Right lobe of liver (tissue), 6 donors: ENCODE measurements at regions not wholly inside any gene's neighbourhood (a gene's known extent, or its start where the extent isn't known, plus 50 kb on each side); places are given as distances from the start of the nearest gene placed in this dataset.
"Not testable (repeated sequence)": the region's sequence is repeated elsewhere in the genome, so short reads cannot be mapped to it uniquely, and the experiment has no call there.

Experiments used
- ATAC-seq, 4 donors: fragments of 200-7000 bp; cut with Tn5 transposase; one replicate each; pipeline ENCODE4 v1.9.1; 2020; ENCODE audit warnings: mild to moderate bottlenecking in 4 of 4, moderate library complexity in 4 of 4
- DNase-seq, 3 donors: peaks; one replicate each; pipeline ENCODE4 v3.0.0-alpha.2; 2020
- H3K27ac ChIP-seq, 3 donors: fragments of 200-600 bp; one replicate each; pipeline ENCODE4 v1.8.0; 2022
- H3K27me3 ChIP-seq, 2 donors: fragments of 200-600 bp; one replicate each; pipeline ENCODE4 v1.8.0; 2022
- H3K36me3 ChIP-seq, 4 donors: fragments of 200-600 bp; sonication (generic) in 1 of 4; one replicate each; pipeline versions ENCODE4 v1.5.1 to v1.8.0; 2017 to 2022; ENCODE audit warnings: control low read depth in 1 of 4
- H3K4me1 ChIP-seq, 4 donors: fragments of 200-600 bp; sonication (generic) in 1 of 4; one replicate each; pipeline versions ENCODE4 v1.5.1 to v1.8.0; 2017 to 2022; ENCODE audit warnings: control low read depth in 1 of 4
- H3K4me3 ChIP-seq, 3 donors: fragments of 200-600 bp; one replicate each; pipeline ENCODE4 v1.8.0; 2022
- H3K9me3 ChIP-seq, 4 donors: fragments of 200-600 bp; sonication (generic) in 1 of 4; one replicate each; pipeline versions ENCODE4 v1.5.1 to v1.8.0; 2017 to 2022; ENCODE audit warnings: control low read depth in 1 of 4
- POLR2A ChIP-seq: fragments of 450-650 bp; IDR thresholded peaks from one replicate; pipeline ENCODE4 v1.6.1; 2017; ENCODE audit warnings: antibody characterized with exemption, mild to moderate bottlenecking
- whole genome bisulfite sequencing: methylation state at CpG from one replicate; pipeline ENCODE4 v1.1.6; 2018; ENCODE audit warnings: low coverage, low lambda C conversion rate; ENCODE audit not compliant: insufficient coverage; ENCODE audit errors: missing lambda C conversion rate; 5-methylcytosine and 5-hydroxymethylcytosine counted together
- intact Hi-C, 2 donors: fragments of 100-400 bp; cut with DNase I; formaldehyde crosslinking; loops; one replicate each; pipeline versions ENCODE4 v1.11.2 to v1.14.1; 2022
- TF ChIP-seq, protein P1 (sequence below), 4 donors: fragments of 200-600 bp in 3 of 4; fragments of 450-650 bp in 1 of 4; IDR thresholded peaks; one replicate each; pipeline versions ENCODE4 v1.5.1 to v1.8.0; 2016 to 2022; ENCODE audit warnings: antibody characterized with exemption in 4 of 4, mild to moderate bottlenecking in 2 of 4
- donor health status: DM: no; HTN: yes; CAD: no.
- donor health status: DM: no; HTN: no; CAD: no.
- donor health status: DM: no; HTN: no; CAD: no.
- donor health status: DM: no; HTN: yes; CAD: no.
- donor health status: DM: no; HTN: yes; CAD: no.

GRCh38 chr5:87198010-87198409 is 69.7 kb upstream of the RASA1 start:
- ATAC-seq = no peak
- H3K4me1 ChIP-seq = no peaks in the 10 kb centered on the region
- no peak overlapping the region for H3K27ac ChIP-seq
- no peaks in the 10 kb centered on the region for H3K36me3 ChIP-seq
- no peak for TF ChIP-seq POLR2A
- TF ChIP-seq, protein P1, sequence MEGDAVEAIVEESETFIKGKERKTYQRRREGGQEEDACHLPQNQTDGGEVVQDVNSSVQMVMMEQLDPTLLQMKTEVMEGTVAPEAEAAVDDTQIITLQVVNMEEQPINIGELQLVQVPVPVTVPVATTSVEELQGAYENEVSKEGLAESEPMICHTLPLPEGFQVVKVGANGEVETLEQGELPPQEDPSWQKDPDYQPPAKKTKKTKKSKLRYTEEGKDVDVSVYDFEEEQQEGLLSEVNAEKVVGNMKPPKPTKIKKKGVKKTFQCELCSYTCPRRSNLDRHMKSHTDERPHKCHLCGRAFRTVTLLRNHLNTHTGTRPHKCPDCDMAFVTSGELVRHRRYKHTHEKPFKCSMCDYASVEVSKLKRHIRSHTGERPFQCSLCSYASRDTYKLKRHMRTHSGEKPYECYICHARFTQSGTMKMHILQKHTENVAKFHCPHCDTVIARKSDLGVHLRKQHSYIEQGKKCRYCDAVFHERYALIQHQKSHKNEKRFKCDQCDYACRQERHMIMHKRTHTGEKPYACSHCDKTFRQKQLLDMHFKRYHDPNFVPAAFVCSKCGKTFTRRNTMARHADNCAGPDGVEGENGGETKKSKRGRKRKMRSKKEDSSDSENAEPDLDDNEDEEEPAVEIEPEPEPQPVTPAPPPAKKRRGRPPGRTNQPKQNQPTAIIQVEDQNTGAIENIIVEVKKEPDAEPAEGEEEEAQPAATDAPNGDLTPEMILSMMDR (IDR thresholded peaks at IDR 0.05) = no peak
- no peak for DNase-seq
- 83% methylated on average over 5 of the region's 5 CpGs for WGBS
- intact Hi-C loops = no loop called here
- H3K4me3 ChIP-seq = no peak overlapping the region
- no peaks in the 10 kb centered on the region for H3K9me3 ChIP-seq
- no peaks in the 10 kb centered on the region for H3K27me3 ChIP-seq

DNA sequence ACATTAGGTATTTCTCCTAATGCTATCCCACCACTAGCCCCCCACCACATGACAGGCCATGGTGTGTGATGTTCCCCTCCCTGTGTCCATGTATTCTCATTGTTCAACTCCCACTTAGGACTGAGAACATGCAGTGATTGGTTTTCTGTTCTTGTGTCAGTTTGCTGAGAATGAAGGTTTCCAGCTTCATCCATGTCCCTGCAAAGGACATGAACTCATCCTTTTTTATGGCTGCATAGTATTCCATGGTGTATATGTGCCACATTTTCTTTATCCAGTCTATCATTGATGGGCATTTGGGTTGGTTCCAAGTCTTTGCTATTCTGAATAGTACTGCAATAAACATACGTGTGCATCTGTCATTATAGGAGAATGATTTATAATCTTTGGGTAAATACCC is 68.4 kb upstream of the RASA1 start:
- H3K4me3 ChIP-seq, intact Hi-C loops, H3K36me3 ChIP-seq, H3K27me3 ChIP-seq, DNase-seq, H3K9me3 ChIP-seq, H3K27ac ChIP-seq, H3K4me1 ChIP-seq, ATAC-seq: not testable (repeated sequence)
- 67% methylated on average over 1 of the region's 1 CpG for WGBS

- WGBS = 73% methylated on average over 2 of the region's 2 CpGs
- H3K4me1 ChIP-seq, H3K27ac ChIP-seq, ATAC-seq, intact Hi-C loops, H3K36me3 ChIP-seq, DNase-seq, H3K4me3 ChIP-seq, H3K9me3 ChIP-seq, H3K27me3 ChIP-seq: not testable (repeated sequence)
Observed at GRCh38 chr5:87199704-87200103, 68.0 kb upstream of the RASA1 start.

DNA sequence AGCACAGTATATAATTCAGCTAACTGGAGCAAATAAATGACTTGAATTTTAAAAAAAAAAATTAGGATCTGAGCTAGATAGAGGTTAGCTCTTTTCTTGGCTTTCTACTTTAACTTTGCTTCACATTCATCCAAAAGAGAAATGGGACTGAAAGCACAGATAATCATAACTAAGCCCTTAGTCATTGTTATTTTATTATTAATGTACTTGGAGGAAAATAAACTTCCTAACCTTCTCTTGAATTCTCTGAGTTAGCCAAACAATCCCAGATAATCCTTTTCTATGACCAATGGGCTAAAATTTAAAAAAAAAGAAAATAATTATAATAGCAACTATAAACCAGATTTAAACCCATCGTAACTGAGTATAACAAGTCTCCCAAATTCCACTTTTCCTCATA is 57.6 kb upstream of the RASA1 start:
- Histone ChIP-seq H3K9me3 (no peaks in the 10 kb centered on the region), H3K4me1 (no peaks in the 10 kb centered on the region), H3K4me3 (no peak overlapping the region), H3K27ac (no peak overlapping the region), H3K27me3 (no peaks in the 10 kb centered on the region), H3K36me3 (no peaks in the 10 kb centered on the region)
- TF ChIP-seq, protein P1 (IDR thresholded peaks at IDR 0.05) = no peak
- TF ChIP-seq POLR2A = no peak
- no peak for DNase-seq
- intact Hi-C loops = no loop called here
- ATAC-seq = no peak
- 71% methylated on average over 1 of the region's 1 CpG for WGBS

GRCh38 chr5:87210743-87211142 is 56.9 kb upstream of the RASA1 start:
- Histone ChIP-seq H3K4me1 (no peaks in the 10 kb centered on the region), H3K9me3 (no peaks in the 10 kb centered on the region), H3K27me3 (no peaks in the 10 kb centered on the region), H3K36me3 (no peaks in the 10 kb centered on the region), H3K27ac (no peak overlapping the region), H3K4me3 (no peak overlapping the region)
- ATAC-seq (no peak), DNase-seq (no peak)
- TF ChIP-seq POLR2A = no peak
- TF ChIP-seq, protein P1 (IDR thresholded peaks at IDR 0.05) = no peak
- 52% methylated on average over 2 of the region's 2 CpGs for WGBS
- intact Hi-C loops = no loop called here

- intact Hi-C loops = no loop called here
- no peaks in the 10 kb centered on the region for H3K4me1 ChIP-seq
- no peaks in the 10 kb centered on the region for H3K36me3 ChIP-seq
- no peaks in the 10 kb centered on the region for H3K27me3 ChIP-seq
- WGBS = 22% methylated on average over 1 of the region's 1 CpG
- no peak overlapping the region for H3K4me3 ChIP-seq
- no peak overlapping the region for H3K27ac ChIP-seq
- TF ChIP-seq, protein P1 (IDR thresholded peaks at IDR 0.05) = no peak
- no peak for DNase-seq
- no peaks in the 10 kb centered on the region for H3K9me3 ChIP-seq
- ATAC-seq = no peak
Observed at GRCh38 chr5:87211676-87212075, 56.0 kb upstream of the RASA1 start.

GRCh38 chr5:87212183-87212582 is 55.5 kb upstream of the RASA1 start:
- DNase-seq, H3K27ac ChIP-seq, ATAC-seq, H3K4me1 ChIP-seq, H3K9me3 ChIP-seq, H3K36me3 ChIP-seq, H3K4me3 ChIP-seq, H3K27me3 ChIP-seq, intact Hi-C loops: not testable (repeated sequence)
- WGBS = 70% methylated on average over 2 of the region's 2 CpGs

DNA sequence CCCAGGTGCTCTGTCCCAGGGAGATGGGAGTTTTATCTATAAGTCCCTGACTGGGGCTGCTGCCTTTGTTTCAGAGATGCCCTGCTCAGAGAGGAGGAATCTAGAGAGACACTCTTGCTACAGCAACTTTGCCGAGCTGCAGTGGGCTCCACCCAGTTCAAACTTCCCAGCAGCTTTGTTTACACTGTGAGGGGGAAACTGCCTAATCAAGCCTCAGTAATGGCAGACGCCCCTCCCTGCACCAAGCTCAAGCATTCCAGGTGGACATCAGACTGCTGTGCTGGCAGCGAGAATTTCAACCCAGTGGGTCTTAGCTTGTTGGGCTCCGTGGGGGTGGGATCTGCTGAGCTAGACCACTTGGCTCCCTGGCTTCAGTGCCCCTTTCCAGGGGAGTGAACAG is 50.2 kb upstream of the RASA1 start:
- H3K4me1 ChIP-seq, H3K27me3 ChIP-seq, ATAC-seq, DNase-seq, H3K36me3 ChIP-seq, H3K4me3 ChIP-seq, H3K27ac ChIP-seq, intact Hi-C loops, H3K9me3 ChIP-seq: not testable (repeated sequence)
- WGBS = 17% methylated on average over 3 of the region's 4 CpGs
